ENCODE measurements at regions not wholly inside any gene's neighbourhood (a gene's known extent, or its start where the extent isn't known, plus 50 kb on each side); places are given as distances from the start of the nearest gene placed in this dataset.

DNA sequence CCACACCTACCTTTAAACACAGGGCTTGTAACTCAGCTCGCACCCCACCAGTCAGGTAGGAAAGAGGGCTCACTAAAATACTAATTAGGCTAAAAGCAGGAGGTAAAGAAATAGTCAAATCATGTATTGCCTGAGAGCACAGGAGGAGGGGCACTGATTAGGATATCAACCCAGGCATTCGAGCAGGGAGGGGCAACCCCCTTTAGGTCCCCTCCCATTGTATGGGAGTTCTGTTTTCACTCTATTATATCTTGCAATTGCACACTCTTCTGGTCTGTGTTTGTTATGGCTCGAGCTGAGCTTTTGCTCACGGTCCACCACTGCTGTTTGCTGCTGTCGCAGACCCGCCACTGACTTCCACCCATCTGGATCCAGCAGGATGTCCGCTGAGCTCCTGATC is 657.2 kb downstream of the PRIM2 start:
- no peak for TF ChIP-seq POLR2AphosphoS5 (IDR thresholded peaks at IDR 0.05; ENCODE audit: low read depth, low read length)
- no peak for TF ChIP-seq EZH2 (IDR thresholded peaks at IDR 0.05)
- TF ChIP-seq, protein P1, sequence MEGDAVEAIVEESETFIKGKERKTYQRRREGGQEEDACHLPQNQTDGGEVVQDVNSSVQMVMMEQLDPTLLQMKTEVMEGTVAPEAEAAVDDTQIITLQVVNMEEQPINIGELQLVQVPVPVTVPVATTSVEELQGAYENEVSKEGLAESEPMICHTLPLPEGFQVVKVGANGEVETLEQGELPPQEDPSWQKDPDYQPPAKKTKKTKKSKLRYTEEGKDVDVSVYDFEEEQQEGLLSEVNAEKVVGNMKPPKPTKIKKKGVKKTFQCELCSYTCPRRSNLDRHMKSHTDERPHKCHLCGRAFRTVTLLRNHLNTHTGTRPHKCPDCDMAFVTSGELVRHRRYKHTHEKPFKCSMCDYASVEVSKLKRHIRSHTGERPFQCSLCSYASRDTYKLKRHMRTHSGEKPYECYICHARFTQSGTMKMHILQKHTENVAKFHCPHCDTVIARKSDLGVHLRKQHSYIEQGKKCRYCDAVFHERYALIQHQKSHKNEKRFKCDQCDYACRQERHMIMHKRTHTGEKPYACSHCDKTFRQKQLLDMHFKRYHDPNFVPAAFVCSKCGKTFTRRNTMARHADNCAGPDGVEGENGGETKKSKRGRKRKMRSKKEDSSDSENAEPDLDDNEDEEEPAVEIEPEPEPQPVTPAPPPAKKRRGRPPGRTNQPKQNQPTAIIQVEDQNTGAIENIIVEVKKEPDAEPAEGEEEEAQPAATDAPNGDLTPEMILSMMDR (IDR thresholded peaks at IDR 0.05 in 2 of 3, conservative IDR thresholded peaks at IDR 0.05 in 1 of 3; ENCODE audit: borderline replicate concordance in 1 of 3, insufficient read depth in 1 of 3, low read depth in 2 of 3, low read length in 2 of 3), result no peak
- TF ChIP-seq, protein P2, sequence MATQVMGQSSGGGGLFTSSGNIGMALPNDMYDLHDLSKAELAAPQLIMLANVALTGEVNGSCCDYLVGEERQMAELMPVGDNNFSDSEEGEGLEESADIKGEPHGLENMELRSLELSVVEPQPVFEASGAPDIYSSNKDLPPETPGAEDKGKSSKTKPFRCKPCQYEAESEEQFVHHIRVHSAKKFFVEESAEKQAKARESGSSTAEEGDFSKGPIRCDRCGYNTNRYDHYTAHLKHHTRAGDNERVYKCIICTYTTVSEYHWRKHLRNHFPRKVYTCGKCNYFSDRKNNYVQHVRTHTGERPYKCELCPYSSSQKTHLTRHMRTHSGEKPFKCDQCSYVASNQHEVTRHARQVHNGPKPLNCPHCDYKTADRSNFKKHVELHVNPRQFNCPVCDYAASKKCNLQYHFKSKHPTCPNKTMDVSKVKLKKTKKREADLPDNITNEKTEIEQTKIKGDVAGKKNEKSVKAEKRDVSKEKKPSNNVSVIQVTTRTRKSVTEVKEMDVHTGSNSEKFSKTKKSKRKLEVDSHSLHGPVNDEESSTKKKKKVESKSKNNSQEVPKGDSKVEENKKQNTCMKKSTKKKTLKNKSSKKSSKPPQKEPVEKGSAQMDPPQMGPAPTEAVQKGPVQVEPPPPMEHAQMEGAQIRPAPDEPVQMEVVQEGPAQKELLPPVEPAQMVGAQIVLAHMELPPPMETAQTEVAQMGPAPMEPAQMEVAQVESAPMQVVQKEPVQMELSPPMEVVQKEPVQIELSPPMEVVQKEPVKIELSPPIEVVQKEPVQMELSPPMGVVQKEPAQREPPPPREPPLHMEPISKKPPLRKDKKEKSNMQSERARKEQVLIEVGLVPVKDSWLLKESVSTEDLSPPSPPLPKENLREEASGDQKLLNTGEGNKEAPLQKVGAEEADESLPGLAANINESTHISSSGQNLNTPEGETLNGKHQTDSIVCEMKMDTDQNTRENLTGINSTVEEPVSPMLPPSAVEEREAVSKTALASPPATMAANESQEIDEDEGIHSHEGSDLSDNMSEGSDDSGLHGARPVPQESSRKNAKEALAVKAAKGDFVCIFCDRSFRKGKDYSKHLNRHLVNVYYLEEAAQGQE (IDR thresholded peaks at IDR 0.05; ENCODE audit: low read depth), result no peak
- no peak for TF ChIP-seq TCF7L2 (IDR thresholded peaks at IDR 0.05; ENCODE audit: borderline replicate concordance, extremely low read depth, insufficient read depth, insufficient read length)
